COR-L47 (cell line): ENCODE measurements at regions not wholly inside any gene's neighbourhood (a gene's known extent, or its start where the extent isn't known, plus 50 kb on each side); places are given as distances from the start of the nearest gene placed in this dataset.
"Not testable (repeated sequence)": the region's sequence is repeated elsewhere in the genome, so short reads cannot be mapped to it uniquely, and the experiment has no call there.

Experiments
- DNase-seq: peaks from one replicate; lab custom pipeline; 2025; lab: John Stamatoyannopoulos, UW

GRCh38 chr16:66095676-66096075 is 270.8 kb upstream of the CDH5 start:
- no peak for DNase-seq

GRCh38 chr16:66093191-66093590 is 273.3 kb upstream of the CDH5 start:
- no peak for DNase-seq

GRCh38 chr16:66091471-66091891 is 275.0 kb upstream of the CDH5 start:
- no peak for DNase-seq

- no peak for DNase-seq
These were observed 277.8 kb upstream of the CDH5 start for GRCh38 chr16:66088681-66089080.

GRCh38 chr16:66087308-66087707 is 279.2 kb upstream of the CDH5 start:
- DNase-seq: no peak

- DNase-seq: no peak
These were observed 280.8 kb upstream of the CDH5 start for GRCh38 chr16:66085651-66086050.

- not testable (repeated sequence) for DNase-seq
These were observed 281.8 kb upstream of the CDH5 start for GRCh38 chr16:66084731-66085130.

GRCh38 chr16:66084306-66084705 is 282.2 kb upstream of the CDH5 start:
- DNase-seq: no peak

GRCh38 chr16:66083171-66083570 is 283.3 kb upstream of the CDH5 start:
- DNase-seq: no peak

- no peak for DNase-seq
These were observed 284.1 kb upstream of the CDH5 start for GRCh38 chr16:66082424-66082823.

GRCh38 chr16:66081775-66082366 is 284.6 kb upstream of the CDH5 start:
- no peak for DNase-seq

- no peak for DNase-seq
These were observed 286.7 kb upstream of the CDH5 start for GRCh38 chr16:66079671-66080334.

GRCh38 chr16:66070140-66070917 is 296.2 kb upstream of the CDH5 start:
- no peak for DNase-seq

GRCh38 chr16:66069587-66069986 is 296.9 kb upstream of the CDH5 start:
- no peak for DNase-seq

- no peak for DNase-seq
These were observed 300.1 kb upstream of the CDH5 start for GRCh38 chr16:66066404-66066803.

GRCh38 chr16:66065925-66066324 is 300.6 kb upstream of the CDH5 start:
- no peak for DNase-seq

GRCh38 chr16:66064801-66065530 is 301.5 kb upstream of the CDH5 start:
- no peak for DNase-seq

- DNase-seq: no peak
These were observed 307.7 kb upstream of the CDH5 start for GRCh38 chr16:66058832-66059231.

- no peak for DNase-seq
These were observed 308.3 kb upstream of the CDH5 start for GRCh38 chr16:66058172-66058691.

GRCh38 chr16:66057057-66057456 is 309.4 kb upstream of the CDH5 start:
- DNase-seq: no peak

GRCh38 chr16:66054095-66054494 is 312.4 kb upstream of the CDH5 start:
- DNase-seq: no peak

- no peak for DNase-seq
These were observed 313.7 kb upstream of the CDH5 start for GRCh38 chr16:66052745-66053144.
